A549 (cell line): ENCODE measurements at regions not wholly inside any gene's neighbourhood (a gene's known extent, or its start where the extent isn't known, plus 50 kb on each side); places are given as distances from the start of the nearest gene placed in this dataset.

ENCODE experiments used
- EP300 ChIP-seq, 2 experiments: fragments of >200 bp; sonication (Bioruptor Twin); formaldehyde crosslinking; IDR thresholded peaks; 2 replicates in 1 of 2; 3 replicates in 1 of 2; pipeline ENCODE4 v1.6.1; 2016 to 2017
- FOSB ChIP-seq: fragments of 250-450 bp; sonication (Bioruptor Pico); IDR thresholded peaks from 2 replicates; pipeline ENCODE4 v1.5.0; 2020; ENCODE audit warnings: mild to moderate bottlenecking, moderate library complexity
- HDAC2 ChIP-seq: fragments of 200-600 bp; sonication (generic); IDR thresholded peaks from 2 replicates; pipeline ENCODE4 v1.6.1; 2016
- POLR2A ChIP-seq: IDR thresholded peaks from 2 replicates; pipeline ENCODE4 v1.6.1; 2012; ENCODE audit warnings: mild to moderate bottlenecking, low read length
- RAD21 ChIP-seq, 2 experiments: fragments of >200 bp in 1 of 2; sonication (Bioruptor Twin) in 1 of 2; formaldehyde crosslinking in 1 of 2; IDR thresholded peaks in 1 of 2; conservative IDR thresholded peaks in 1 of 2; 2 replicates in 1 of 2; 3 replicates in 1 of 2; pipeline ENCODE4 v1.6.1; 2012 to 2018; ENCODE audit warnings: inconsistent platforms in 1 of 2
- SREBF2 ChIP-seq: fragments of 450-650 bp; IDR thresholded peaks from 2 replicates; pipeline ENCODE4 v1.6.1; 2014; ENCODE audit warnings: mild to moderate bottlenecking, moderate library complexity
- TP53 ChIP-seq: fragments of 250-450 bp; sonication (Bioruptor Pico); IDR thresholded peaks from 2 replicates; pipeline ENCODE4 v1.5.0; 2021; ENCODE audit warnings: mild to moderate bottlenecking, moderate library complexity
- ZSCAN20 ChIP-seq: fragments of 250-450 bp; sonication (Bioruptor Pico); IDR thresholded peaks from 2 replicates; pipeline ENCODE4 v1.8.0; 2022; ENCODE audit warnings: mild to moderate bottlenecking, moderate library complexity
- TF ChIP-seq, protein P1 (sequence below): fragments of >200 bp; sonication (Bioruptor Twin); formaldehyde crosslinking; IDR thresholded peaks from 3 replicates; pipeline ENCODE4 v1.5.1; 2016
- TF ChIP-seq, protein P2 (sequence below): fragments of >200 bp; sonication (Bioruptor Twin); formaldehyde crosslinking; IDR thresholded peaks from 3 replicates; pipeline ENCODE4 v1.6.1; 2016
- TF ChIP-seq, protein P3 (sequence below): fragments of 200-600 bp; sonication (generic); IDR thresholded peaks from 2 replicates; pipeline ENCODE4 v1.6.1; 2016; ENCODE audit warnings: antibody characterized with exemption, mild to moderate bottlenecking, moderate library complexity

DNA sequence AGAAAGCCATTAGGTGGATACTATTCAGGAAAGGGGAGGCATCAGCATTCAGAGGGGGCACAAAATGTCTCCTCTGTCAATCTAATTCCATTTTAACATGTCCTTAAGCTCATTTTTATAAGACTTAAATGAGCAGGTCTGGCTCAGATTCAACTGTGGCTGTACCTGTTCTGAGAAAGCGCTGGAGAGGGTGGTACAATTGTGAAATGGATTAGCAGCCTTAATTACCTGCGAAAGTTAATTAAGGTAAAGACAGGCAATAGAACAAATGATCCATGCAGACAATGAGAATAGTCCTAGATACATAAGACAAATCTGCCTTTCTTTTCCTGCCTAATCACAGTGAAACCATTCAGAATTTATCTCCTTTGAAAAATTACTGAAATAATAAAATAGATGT is 96.2 kb downstream of the TAF11L14 start:
- TF ChIP-seq, protein P1, sequence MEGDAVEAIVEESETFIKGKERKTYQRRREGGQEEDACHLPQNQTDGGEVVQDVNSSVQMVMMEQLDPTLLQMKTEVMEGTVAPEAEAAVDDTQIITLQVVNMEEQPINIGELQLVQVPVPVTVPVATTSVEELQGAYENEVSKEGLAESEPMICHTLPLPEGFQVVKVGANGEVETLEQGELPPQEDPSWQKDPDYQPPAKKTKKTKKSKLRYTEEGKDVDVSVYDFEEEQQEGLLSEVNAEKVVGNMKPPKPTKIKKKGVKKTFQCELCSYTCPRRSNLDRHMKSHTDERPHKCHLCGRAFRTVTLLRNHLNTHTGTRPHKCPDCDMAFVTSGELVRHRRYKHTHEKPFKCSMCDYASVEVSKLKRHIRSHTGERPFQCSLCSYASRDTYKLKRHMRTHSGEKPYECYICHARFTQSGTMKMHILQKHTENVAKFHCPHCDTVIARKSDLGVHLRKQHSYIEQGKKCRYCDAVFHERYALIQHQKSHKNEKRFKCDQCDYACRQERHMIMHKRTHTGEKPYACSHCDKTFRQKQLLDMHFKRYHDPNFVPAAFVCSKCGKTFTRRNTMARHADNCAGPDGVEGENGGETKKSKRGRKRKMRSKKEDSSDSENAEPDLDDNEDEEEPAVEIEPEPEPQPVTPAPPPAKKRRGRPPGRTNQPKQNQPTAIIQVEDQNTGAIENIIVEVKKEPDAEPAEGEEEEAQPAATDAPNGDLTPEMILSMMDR, result no peak
- TF ChIP-seq ZSCAN20 (CRISPR knock-in tag), result no peak
- TF ChIP-seq EP300 (IDR thresholded peaks at IDR 0.05), result no peak
- TF ChIP-seq POLR2A, result no peak
- no peak for TF ChIP-seq FOSB (CRISPR knock-in tag)
- no peak for TF ChIP-seq HDAC2
- TF ChIP-seq TP53, result no peak
- TF ChIP-seq, protein P2, sequence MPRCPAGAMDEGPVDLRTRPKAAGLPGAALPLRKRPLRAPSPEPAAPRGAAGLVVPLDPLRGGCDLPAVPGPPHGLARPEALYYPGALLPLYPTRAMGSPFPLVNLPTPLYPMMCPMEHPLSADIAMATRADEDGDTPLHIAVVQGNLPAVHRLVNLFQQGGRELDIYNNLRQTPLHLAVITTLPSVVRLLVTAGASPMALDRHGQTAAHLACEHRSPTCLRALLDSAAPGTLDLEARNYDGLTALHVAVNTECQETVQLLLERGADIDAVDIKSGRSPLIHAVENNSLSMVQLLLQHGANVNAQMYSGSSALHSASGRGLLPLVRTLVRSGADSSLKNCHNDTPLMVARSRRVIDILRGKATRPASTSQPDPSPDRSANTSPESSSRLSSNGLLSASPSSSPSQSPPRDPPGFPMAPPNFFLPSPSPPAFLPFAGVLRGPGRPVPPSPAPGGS, result no peak
- no peak for TF ChIP-seq RAD21 (conservative IDR thresholded peaks at IDR 0.05 in 1 of 2, IDR thresholded peaks at IDR 0.05 in 1 of 2)
- TF ChIP-seq, protein P3, sequence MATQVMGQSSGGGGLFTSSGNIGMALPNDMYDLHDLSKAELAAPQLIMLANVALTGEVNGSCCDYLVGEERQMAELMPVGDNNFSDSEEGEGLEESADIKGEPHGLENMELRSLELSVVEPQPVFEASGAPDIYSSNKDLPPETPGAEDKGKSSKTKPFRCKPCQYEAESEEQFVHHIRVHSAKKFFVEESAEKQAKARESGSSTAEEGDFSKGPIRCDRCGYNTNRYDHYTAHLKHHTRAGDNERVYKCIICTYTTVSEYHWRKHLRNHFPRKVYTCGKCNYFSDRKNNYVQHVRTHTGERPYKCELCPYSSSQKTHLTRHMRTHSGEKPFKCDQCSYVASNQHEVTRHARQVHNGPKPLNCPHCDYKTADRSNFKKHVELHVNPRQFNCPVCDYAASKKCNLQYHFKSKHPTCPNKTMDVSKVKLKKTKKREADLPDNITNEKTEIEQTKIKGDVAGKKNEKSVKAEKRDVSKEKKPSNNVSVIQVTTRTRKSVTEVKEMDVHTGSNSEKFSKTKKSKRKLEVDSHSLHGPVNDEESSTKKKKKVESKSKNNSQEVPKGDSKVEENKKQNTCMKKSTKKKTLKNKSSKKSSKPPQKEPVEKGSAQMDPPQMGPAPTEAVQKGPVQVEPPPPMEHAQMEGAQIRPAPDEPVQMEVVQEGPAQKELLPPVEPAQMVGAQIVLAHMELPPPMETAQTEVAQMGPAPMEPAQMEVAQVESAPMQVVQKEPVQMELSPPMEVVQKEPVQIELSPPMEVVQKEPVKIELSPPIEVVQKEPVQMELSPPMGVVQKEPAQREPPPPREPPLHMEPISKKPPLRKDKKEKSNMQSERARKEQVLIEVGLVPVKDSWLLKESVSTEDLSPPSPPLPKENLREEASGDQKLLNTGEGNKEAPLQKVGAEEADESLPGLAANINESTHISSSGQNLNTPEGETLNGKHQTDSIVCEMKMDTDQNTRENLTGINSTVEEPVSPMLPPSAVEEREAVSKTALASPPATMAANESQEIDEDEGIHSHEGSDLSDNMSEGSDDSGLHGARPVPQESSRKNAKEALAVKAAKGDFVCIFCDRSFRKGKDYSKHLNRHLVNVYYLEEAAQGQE, result no peak
- no peak for TF ChIP-seq SREBF2
